Suprapubic skin (tissue), 3 donors: ENCODE measurements at regions not wholly inside any gene's neighbourhood (a gene's known extent, or its start where the extent isn't known, plus 50 kb on each side); places are given as distances from the start of the nearest gene placed in this dataset.

Experiments used
- POLR2AphosphoS5 ChIP-seq, 3 donors: sonication (generic); formaldehyde crosslinking; IDR thresholded peaks; one replicate each; pipeline ENCODE4 v1.6.1; 2017; ENCODE audit warnings: antibody characterized with exemption in 3 of 3
- TF ChIP-seq, protein P1 (sequence below), 2 donors: fragments of 200-600 bp in 1 of 2; fragments of 450-650 bp in 1 of 2; sonication (generic) in 1 of 2; IDR thresholded peaks; one replicate each; pipeline ENCODE4 v1.5.1; 2016 to 2019; ENCODE audit warnings: antibody characterized with exemption in 2 of 2, mild to moderate bottlenecking in 1 of 2, moderate library complexity in 1 of 2

DNA sequence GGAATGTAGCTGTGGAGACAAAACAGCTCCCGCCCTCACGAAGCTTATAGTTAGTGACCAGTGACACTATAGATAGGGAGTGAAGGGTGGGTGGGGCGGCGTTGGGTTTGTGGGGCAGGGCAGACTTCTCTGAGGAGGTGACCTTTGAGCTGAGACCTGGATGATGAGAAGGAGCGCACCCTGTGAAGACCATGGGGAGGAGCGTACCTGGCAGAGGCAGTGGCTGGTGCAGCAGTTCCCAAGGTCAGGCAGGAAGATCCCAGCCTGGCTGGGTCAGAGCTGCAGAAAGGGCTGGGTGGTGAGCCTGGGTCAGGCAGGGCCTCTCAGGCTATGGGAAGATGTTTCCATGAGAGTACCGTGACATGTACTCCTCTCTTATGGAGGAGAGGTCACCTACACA, 135.0 kb upstream of the RCN1 start:
- TF ChIP-seq, protein P1, sequence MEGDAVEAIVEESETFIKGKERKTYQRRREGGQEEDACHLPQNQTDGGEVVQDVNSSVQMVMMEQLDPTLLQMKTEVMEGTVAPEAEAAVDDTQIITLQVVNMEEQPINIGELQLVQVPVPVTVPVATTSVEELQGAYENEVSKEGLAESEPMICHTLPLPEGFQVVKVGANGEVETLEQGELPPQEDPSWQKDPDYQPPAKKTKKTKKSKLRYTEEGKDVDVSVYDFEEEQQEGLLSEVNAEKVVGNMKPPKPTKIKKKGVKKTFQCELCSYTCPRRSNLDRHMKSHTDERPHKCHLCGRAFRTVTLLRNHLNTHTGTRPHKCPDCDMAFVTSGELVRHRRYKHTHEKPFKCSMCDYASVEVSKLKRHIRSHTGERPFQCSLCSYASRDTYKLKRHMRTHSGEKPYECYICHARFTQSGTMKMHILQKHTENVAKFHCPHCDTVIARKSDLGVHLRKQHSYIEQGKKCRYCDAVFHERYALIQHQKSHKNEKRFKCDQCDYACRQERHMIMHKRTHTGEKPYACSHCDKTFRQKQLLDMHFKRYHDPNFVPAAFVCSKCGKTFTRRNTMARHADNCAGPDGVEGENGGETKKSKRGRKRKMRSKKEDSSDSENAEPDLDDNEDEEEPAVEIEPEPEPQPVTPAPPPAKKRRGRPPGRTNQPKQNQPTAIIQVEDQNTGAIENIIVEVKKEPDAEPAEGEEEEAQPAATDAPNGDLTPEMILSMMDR (IDR thresholded peaks at IDR 0.05) = no peak
- no peak for TF ChIP-seq POLR2AphosphoS5 (IDR thresholded peaks at IDR 0.05)
